SK-N-SH treated with all-trans-retinoic acid at 6 μM for 48 hours (cell line): ENCODE measurements at regions not wholly inside any gene's neighbourhood (a gene's known extent, or its start where the extent isn't known, plus 50 kb on each side); places are given as distances from the start of the nearest gene placed in this dataset.

Experiments used
- ATAC-seq: fragments of 200-7000 bp; cut with Tn5 transposase; 3 replicates; pipeline ENCODE4 v1.9.1; 2020; ENCODE audit warnings: mild to moderate bottlenecking, moderate library complexity
- ESRRG ChIP-seq: fragments of 250-450 bp; sonication (Bioruptor Pico); IDR thresholded peaks from 2 replicates; pipeline ENCODE4 v1.6.1; 2021; ENCODE audit warnings: mild to moderate bottlenecking
- GLIS3 ChIP-seq: fragments of 250-450 bp; sonication (Bioruptor Pico); IDR thresholded peaks from 2 replicates; pipeline ENCODE4 v1.5.0; 2020; ENCODE audit warnings: mild to moderate bottlenecking, moderate library complexity
- ISL1 ChIP-seq: fragments of 250-450 bp; sonication (Bioruptor Pico); IDR thresholded peaks from 2 replicates; pipeline ENCODE4 v2.1.2; 2022; ENCODE audit warnings: mild to moderate bottlenecking, moderate library complexity
- OSR1 ChIP-seq: fragments of 250-450 bp; sonication (Bioruptor Pico); IDR thresholded peaks from 2 replicates; pipeline ENCODE4 v1.8.0; 2022; ENCODE audit warnings: moderate library complexity, mild to moderate bottlenecking, inconsistent platforms
- RARB ChIP-seq: fragments of 250-450 bp; sonication (Bioruptor Pico); IDR thresholded peaks from 2 replicates; pipeline ENCODE4 v1.8.0; 2021; ENCODE audit warnings: mild to moderate bottlenecking, moderate library complexity
- TCF4 ChIP-seq: fragments of 250-450 bp; sonication (Bioruptor Pico); IDR thresholded peaks from 2 replicates; pipeline ENCODE4 v1.8.0; 2021; ENCODE audit warnings: mild to moderate bottlenecking, moderate library complexity, borderline replicate concordance
- TOX ChIP-seq: fragments of 250-450 bp; sonication (Bioruptor Pico); IDR thresholded peaks from 2 replicates; pipeline ENCODE4 v1.8.0; 2021; ENCODE audit warnings: mild to moderate bottlenecking, moderate library complexity, borderline replicate concordance
- ZC3H10 ChIP-seq: fragments of 250-450 bp; sonication (Bioruptor Pico); IDR thresholded peaks from 2 replicates; pipeline ENCODE4 v1.5.1; 2021; ENCODE audit warnings: mild to moderate bottlenecking, moderate library complexity
- ZFP3 ChIP-seq: fragments of 250-450 bp; sonication (Bioruptor Pico); IDR thresholded peaks from 2 replicates; pipeline ENCODE4 v1.5.0; 2020; ENCODE audit warnings: mild to moderate bottlenecking, moderate library complexity
- ZFP30 ChIP-seq: fragments of 450-650 bp; formaldehyde crosslinking; IDR thresholded peaks from 2 replicates; pipeline ENCODE4 v1.5.0; 2022; ENCODE audit warnings: mild to moderate bottlenecking, moderate library complexity
- ZNF565 ChIP-seq: fragments of 450-650 bp; formaldehyde crosslinking; conservative IDR thresholded peaks from 2 replicates; pipeline ENCODE4 v1.5.0; 2020; ENCODE audit warnings: low read depth, mild to moderate bottlenecking, moderate library complexity
- ZNF70 ChIP-seq: fragments of 450-650 bp; formaldehyde crosslinking; IDR thresholded peaks from 2 replicates; pipeline ENCODE4 v1.5.0; 2020; ENCODE audit warnings: mild to moderate bottlenecking, moderate library complexity
- ZNF8 ChIP-seq: fragments of 450-650 bp; formaldehyde crosslinking; IDR thresholded peaks from 2 replicates; pipeline ENCODE4 v1.5.0; 2020; ENCODE audit warnings: mild to moderate bottlenecking, moderate library complexity
- TF ChIP-seq, protein P1 (sequence below): fragments of 250-450 bp; sonication (Bioruptor Pico); IDR thresholded peaks from 2 replicates; pipeline ENCODE4 v1.8.0; 2020; ENCODE audit warnings: mild to moderate bottlenecking, moderate library complexity, borderline replicate concordance
- TF ChIP-seq, protein P2 (sequence below): fragments of 250-450 bp; sonication (Bioruptor Pico); IDR thresholded peaks from 2 replicates; pipeline ENCODE4 v1.5.1; 2021; ENCODE audit warnings: mild to moderate bottlenecking, moderate library complexity
- TF ChIP-seq, protein P3 (sequence below): fragments of 250-450 bp; sonication (Bioruptor Pico); IDR thresholded peaks from 2 replicates; pipeline ENCODE4 v1.5.0; 2020; ENCODE audit warnings: mild to moderate bottlenecking, moderate library complexity
- TF ChIP-seq, protein P4 (sequence below): fragments of 250-450 bp; sonication (Bioruptor Pico); IDR thresholded peaks from 2 replicates; pipeline ENCODE4 v1.5.1; 2020; ENCODE audit warnings: low read depth, mild to moderate bottlenecking, moderate library complexity
- TF ChIP-seq, protein P5 (sequence below): fragments of 250-450 bp; sonication (Bioruptor Pico); IDR thresholded peaks from 2 replicates; pipeline ENCODE4 v1.8.0; 2021; ENCODE audit warnings: low read depth, mild to moderate bottlenecking, moderate library complexity, borderline replicate concordance

DNA sequence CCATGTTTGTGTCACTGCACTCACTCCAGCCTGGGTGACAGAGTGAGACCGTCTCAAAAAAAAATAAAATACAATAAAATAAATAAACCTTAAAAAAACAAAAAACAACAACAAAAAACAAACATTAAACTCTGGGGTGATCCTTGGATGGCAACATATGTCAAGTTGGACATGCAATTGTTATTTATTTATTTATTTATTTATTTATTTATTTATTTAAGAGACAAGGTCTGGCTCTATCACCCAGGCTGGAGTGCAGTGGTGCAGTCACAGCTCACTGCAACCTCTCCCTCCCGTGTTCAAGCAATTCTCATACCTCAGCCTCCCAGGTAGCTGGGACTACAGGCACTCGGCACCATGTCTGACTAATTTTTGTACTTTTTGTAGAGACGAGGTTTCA is 275.5 kb downstream of the VPS13C start (continued):
- no peak for TF ChIP-seq GLIS3 (CRISPR knock-in tag)
- no peak for TF ChIP-seq ZNF70 (CRISPR knock-in tag)
- TF ChIP-seq, protein P1, sequence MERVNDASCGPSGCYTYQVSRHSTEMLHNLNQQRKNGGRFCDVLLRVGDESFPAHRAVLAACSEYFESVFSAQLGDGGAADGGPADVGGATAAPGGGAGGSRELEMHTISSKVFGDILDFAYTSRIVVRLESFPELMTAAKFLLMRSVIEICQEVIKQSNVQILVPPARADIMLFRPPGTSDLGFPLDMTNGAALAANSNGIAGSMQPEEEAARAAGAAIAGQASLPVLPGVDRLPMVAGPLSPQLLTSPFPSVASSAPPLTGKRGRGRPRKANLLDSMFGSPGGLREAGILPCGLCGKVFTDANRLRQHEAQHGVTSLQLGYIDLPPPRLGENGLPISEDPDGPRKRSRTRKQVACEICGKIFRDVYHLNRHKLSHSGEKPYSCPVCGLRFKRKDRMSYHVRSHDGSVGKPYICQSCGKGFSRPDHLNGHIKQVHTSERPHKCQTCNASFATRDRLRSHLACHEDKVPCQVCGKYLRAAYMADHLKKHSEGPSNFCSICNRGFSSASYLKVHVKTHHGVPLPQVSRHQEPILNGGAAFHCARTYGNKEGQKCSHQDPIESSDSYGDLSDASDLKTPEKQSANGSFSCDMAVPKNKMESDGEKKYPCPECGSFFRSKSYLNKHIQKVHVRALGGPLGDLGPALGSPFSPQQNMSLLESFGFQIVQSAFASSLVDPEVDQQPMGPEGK (CRISPR knock-in tag) = no peak
- no peak for TF ChIP-seq TCF4 (CRISPR knock-in tag)

DNA sequence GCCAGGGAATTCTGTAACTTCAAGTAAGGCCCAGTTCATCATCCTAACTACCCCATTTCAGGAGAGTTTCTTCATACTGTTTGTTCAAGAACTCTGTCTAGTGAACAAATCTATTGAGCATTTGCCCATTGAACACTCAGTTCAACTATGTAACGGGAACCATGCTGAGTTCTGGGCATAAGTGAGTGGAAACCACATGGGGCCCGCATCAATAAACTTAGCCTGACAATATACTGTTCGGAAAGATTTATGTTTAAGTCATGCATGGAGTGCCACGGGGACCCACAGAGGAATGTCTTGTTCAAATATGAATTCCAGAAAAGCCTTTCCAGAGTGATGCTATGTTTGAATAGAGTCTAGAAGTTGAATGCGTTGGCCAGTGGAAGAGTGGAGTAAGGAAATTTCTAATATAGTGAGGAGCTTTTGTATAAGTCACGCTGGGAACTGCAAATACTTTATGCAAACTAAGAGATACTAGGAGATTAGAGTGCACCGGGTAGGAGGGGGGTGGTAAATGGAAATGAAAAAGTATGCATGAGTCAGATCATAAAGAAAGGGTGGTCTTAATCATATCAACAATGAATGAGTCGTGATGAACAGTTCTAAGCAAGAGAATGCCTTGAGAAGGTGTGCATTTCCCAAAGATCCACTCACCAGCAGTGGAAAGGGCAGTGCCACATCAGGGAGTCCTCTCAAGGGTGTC is 279.8 kb downstream of the VPS13C start:
- TF ChIP-seq TOX (CRISPR knock-in tag) = no peak
- TF ChIP-seq, protein P2, sequence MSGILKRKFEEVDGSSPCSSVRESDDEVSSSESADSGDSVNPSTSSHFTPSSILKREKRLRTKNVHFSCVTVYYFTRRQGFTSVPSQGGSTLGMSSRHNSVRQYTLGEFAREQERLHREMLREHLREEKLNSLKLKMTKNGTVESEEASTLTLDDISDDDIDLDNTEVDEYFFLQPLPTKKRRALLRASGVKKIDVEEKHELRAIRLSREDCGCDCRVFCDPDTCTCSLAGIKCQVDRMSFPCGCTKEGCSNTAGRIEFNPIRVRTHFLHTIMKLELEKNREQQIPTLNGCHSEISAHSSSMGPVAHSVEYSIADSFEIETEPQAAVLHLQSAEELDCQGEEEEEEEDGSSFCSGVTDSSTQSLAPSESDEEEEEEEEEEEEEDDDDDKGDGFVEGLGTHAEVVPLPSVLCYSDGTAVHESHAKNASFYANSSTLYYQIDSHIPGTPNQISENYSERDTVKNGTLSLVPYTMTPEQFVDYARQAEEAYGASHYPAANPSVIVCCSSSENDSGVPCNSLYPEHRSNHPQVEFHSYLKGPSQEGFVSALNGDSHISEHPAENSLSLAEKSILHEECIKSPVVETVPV = no peak
- no peak for TF ChIP-seq ISL1
- no peak for TF ChIP-seq ZNF8
- TF ChIP-seq, all 23 proteins: peak for 0
- ATAC-seq = no peak

DNA sequence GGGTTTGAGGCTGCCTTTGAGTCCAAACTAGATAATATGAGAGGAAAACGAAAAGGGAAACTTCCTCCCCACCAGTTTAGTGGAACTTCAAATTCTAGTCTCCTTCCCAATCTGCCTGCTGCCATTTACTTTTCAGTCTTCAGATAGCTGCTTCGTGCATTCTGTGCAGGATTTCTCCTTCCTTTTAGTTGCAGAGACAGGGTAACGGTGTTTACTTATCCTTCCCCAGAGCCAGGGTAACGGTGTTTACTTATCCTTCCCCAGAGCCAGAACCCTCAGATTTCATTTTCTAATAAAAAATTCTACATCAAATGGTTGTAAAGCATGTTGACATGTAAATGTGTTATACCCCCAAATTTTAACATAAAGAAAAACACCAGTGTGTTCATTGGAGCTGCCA is 282.6 kb downstream of the VPS13C start:
- no peak for ATAC-seq
- TF ChIP-seq, protein P3, sequence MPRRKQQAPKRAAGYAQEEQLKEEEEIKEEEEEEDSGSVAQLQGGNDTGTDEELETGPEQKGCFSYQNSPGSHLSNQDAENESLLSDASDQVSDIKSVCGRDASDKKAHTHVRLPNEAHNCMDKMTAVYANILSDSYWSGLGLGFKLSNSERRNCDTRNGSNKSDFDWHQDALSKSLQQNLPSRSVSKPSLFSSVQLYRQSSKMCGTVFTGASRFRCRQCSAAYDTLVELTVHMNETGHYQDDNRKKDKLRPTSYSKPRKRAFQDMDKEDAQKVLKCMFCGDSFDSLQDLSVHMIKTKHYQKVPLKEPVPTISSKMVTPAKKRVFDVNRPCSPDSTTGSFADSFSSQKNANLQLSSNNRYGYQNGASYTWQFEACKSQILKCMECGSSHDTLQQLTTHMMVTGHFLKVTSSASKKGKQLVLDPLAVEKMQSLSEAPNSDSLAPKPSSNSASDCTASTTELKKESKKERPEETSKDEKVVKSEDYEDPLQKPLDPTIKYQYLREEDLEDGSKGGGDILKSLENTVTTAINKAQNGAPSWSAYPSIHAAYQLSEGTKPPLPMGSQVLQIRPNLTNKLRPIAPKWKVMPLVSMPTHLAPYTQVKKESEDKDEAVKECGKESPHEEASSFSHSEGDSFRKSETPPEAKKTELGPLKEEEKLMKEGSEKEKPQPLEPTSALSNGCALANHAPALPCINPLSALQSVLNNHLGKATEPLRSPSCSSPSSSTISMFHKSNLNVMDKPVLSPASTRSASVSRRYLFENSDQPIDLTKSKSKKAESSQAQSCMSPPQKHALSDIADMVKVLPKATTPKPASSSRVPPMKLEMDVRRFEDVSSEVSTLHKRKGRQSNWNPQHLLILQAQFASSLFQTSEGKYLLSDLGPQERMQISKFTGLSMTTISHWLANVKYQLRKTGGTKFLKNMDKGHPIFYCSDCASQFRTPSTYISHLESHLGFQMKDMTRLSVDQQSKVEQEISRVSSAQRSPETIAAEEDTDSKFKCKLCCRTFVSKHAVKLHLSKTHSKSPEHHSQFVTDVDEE = no peak
- no peak for TF ChIP-seq ZNF8
- TF ChIP-seq, protein P1 (CRISPR knock-in tag) = no peak
- TF ChIP-seq TOX (CRISPR knock-in tag) = no peak
- no peak for TF ChIP-seq ZFP3
- no peak for TF ChIP-seq OSR1 (CRISPR knock-in tag)
- TF ChIP-seq ESRRG (CRISPR knock-in tag) = no peak
- no peak for TF ChIP-seq RARB (CRISPR knock-in tag)
- TF ChIP-seq, protein P2 = no peak
- TF ChIP-seq, all 23 proteins: peak for 0

DNA sequence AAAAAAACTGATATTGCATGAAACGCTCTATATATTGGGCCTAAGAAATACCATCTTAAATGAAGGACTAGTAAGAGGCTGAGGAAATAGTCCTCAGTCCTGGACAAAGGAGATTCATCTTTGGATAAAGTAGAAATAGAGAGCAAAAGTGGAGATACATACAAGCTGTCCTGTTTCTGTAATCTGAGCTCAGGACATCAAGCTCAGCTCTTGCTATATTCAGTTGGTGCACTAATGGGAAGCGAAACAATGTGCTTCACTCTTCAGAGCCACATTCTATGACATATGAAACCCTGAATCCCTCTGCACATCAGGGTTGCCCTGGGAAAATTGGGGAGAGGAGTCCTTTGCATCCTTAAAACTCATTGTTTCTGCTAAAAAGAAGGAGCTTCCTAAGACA is 290.7 kb downstream of the VPS13C start:
- ATAC-seq = no peak
- TF ChIP-seq ZNF565 (CRISPR knock-in tag) = no peak
- TF ChIP-seq, protein P4, sequence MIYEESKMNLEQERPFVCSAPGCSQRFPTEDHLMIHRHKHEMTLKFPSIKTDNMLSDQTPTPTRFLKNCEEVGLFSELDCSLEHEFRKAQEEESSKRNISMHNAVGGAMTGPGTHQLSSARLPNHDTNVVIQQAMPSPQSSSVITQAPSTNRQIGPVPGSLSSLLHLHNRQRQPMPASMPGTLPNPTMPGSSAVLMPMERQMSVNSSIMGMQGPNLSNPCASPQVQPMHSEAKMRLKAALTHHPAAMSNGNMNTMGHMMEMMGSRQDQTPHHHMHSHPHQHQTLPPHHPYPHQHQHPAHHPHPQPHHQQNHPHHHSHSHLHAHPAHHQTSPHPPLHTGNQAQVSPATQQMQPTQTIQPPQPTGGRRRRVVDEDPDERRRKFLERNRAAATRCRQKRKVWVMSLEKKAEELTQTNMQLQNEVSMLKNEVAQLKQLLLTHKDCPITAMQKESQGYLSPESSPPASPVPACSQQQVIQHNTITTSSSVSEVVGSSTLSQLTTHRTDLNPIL (CRISPR knock-in tag) = no peak
- TF ChIP-seq OSR1 (CRISPR knock-in tag) = no peak
- no peak for TF ChIP-seq ZC3H10 (CRISPR knock-in tag)
- TF ChIP-seq ZFP30 = no peak
- TF ChIP-seq, protein P5, sequence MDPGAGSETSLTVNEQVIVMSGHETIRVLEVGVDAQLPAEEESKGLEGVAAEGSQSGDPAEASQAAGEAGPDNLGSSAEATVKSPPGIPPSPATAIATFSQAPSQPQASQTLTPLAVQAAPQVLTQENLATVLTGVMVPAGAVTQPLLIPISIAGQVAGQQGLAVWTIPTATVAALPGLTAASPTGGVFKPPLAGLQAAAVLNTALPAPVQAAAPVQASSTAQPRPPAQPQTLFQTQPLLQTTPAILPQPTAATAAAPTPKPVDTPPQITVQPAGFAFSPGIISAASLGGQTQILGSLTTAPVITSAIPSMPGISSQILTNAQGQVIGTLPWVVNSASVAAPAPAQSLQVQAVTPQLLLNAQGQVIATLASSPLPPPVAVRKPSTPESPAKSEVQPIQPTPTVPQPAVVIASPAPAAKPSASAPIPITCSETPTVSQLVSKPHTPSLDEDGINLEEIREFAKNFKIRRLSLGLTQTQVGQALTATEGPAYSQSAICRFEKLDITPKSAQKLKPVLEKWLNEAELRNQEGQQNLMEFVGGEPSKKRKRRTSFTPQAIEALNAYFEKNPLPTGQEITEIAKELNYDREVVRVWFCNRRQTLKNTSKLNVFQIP (CRISPR knock-in tag) = no peak
